NT2/D1 (cell line): ENCODE measurements at regions not wholly inside any gene's neighbourhood (a gene's known extent, or its start where the extent isn't known, plus 50 kb on each side); places are given as distances from the start of the nearest gene placed in this dataset.

Source experiments
- SUZ12 ChIP-seq: IDR thresholded peaks from 2 replicates; pipeline ENCODE4 v1.6.1; 2011; ENCODE audit not compliant: insufficient read length, insufficient read depth; ENCODE audit errors: extremely low read depth
- YY1 ChIP-seq: IDR thresholded peaks from 2 replicates; pipeline ENCODE4 v1.6.1; 2011; ENCODE audit not compliant: insufficient read length, insufficient read depth

DNA sequence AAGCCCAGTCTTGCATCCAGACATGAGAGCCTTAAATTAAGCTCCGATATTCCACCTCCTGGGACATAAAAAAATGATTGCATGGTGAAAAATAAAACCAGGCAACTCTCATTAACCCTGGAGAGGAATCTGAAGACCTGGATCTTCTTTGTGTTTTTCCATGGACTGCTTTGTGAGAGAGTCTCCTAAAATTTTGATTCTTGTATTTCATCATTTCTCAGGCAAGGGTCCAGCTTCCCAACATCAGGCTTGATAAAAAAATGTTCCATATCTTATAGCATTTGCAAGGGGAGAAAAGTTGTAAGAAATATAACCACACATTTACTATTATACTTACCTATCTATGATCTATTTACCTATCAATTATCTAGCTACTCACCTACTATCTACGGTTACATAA, 327.5 kb upstream of the SPHKAP start:
- no peak for TF ChIP-seq SUZ12
- no peak for TF ChIP-seq YY1
